Gastroesophageal sphincter (tissue), 4 donors: ENCODE measurements at regions not wholly inside any gene's neighbourhood (a gene's known extent, or its start where the extent isn't known, plus 50 kb on each side); places are given as distances from the start of the nearest gene placed in this dataset.

ENCODE experiments used
- ATAC-seq: fragments of 150-250 bp; one replicate; pipeline ENCODE4 v1.9.1; 2016; ENCODE audit warnings: mild to moderate bottlenecking, moderate library complexity
- H3K27ac ChIP-seq, 4 donors: fragments of 200-600 bp; sonication (generic) in 3 of 4; 1 replicate in 3 of 4; 2 replicates in 1 of 4; pipeline ENCODE4 v1.5.1; 2016 to 2019
- H3K27me3 ChIP-seq: fragments of 200-600 bp; sonication (generic); one replicate; pipeline ENCODE4 v1.5.1; 2019
- H3K36me3 ChIP-seq, 2 donors: fragments of 200-600 bp; sonication (generic); one replicate each; pipeline ENCODE4 v1.5.1; 2019; ENCODE audit warnings: control low read depth in 1 of 2
- H3K4me1 ChIP-seq, 3 donors: fragments of 200-600 bp; sonication (generic); 1 replicate in 2 of 3; 2 replicates in 1 of 3; pipeline ENCODE4 v1.5.1; 2016 to 2019; ENCODE audit warnings: control low read depth in 2 of 3
- H3K4me3 ChIP-seq, 2 donors: fragments of 200-600 bp; sonication (generic); one replicate each; pipeline ENCODE4 v1.5.1; 2019; ENCODE audit warnings: mild to moderate bottlenecking in 1 of 2, moderate library complexity in 1 of 2
- H3K9me3 ChIP-seq, 3 donors: fragments of 200-600 bp; sonication (generic); one replicate each; pipeline ENCODE4 v1.5.1; 2017 to 2019; ENCODE audit warnings: control low read depth in 2 of 3
- EP300 ChIP-seq: sonication (generic); formaldehyde crosslinking; IDR thresholded peaks from one replicate; pipeline ENCODE4 v1.6.1; 2017; ENCODE audit warnings: antibody characterized with exemption, mild to moderate bottlenecking
- POLR2A ChIP-seq, 2 donors: fragments of 450-650 bp; IDR thresholded peaks; one replicate each; pipeline ENCODE4 v1.6.1; 2017; ENCODE audit warnings: antibody characterized with exemption in 2 of 2, mild to moderate bottlenecking in 2 of 2, moderate library complexity in 1 of 2
- POLR2AphosphoS5 ChIP-seq: sonication (generic); formaldehyde crosslinking; IDR thresholded peaks from one replicate; pipeline ENCODE4 v1.6.1; 2017; ENCODE audit warnings: antibody characterized with exemption
- WGBS, 2 donors: methylation state at CpG; one replicate each; pipeline ENCODE4 v1.1.5; 2018; ENCODE audit warnings: low coverage in 1 of 2; 5-methylcytosine and 5-hydroxymethylcytosine counted together
- TF ChIP-seq, protein P1 (sequence below), 4 experiments: fragments of 200-600 bp in 2 of 4; fragments of 450-650 bp in 2 of 4; sonication (generic) in 1 of 4; IDR thresholded peaks; one replicate each; pipeline ENCODE4 v1.5.1; 2017 to 2019; ENCODE audit warnings: antibody characterized with exemption in 4 of 4, mild to moderate bottlenecking in 2 of 4, moderate library complexity in 2 of 4

DNA sequence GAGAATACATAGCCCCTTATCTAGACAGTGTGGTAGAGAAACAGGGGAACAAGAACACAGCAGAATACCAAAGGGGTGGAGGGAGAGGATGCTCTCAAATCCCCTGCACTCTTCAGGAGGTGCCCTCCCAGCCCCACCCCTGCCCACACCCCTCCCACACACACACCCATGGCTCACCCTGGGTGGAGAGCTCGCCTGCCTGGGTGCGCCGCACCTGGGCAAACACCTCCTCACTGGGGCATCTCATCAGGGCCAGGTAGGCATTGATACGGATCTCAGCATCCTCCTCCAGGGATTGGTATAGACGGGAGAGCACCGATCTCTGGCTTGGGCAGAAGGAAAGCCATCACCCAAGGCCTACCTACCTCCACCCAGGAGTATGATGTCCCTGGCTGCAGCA, 95.2 kb downstream of the LITAF start:
- no peak for ATAC-seq
- Histone ChIP-seq H3K27ac (no peak overlapping the region), H3K4me1 (peaks cover 0 to 18% (median 2%) of the 10 kb centered on the region in 3 donors), H3K36me3 (no peaks in the 10 kb centered on the region), H3K27me3 (no peaks in the 10 kb centered on the region), H3K9me3 (peaks cover 0 to 14% (median 0%) of the 10 kb centered on the region in 3 donors), H3K4me3 (no peak overlapping the region)
- WGBS, 2 donors, result 92% methylated on average over 2 of the region's 6 CpGs; no CpG with 5 or more reads in 1 of the 2 donors
- TF ChIP-seq POLR2AphosphoS5 (no peak), EP300 (no peak), POLR2A (IDR thresholded peaks at IDR 0.05) (no peak)
- TF ChIP-seq, protein P1, sequence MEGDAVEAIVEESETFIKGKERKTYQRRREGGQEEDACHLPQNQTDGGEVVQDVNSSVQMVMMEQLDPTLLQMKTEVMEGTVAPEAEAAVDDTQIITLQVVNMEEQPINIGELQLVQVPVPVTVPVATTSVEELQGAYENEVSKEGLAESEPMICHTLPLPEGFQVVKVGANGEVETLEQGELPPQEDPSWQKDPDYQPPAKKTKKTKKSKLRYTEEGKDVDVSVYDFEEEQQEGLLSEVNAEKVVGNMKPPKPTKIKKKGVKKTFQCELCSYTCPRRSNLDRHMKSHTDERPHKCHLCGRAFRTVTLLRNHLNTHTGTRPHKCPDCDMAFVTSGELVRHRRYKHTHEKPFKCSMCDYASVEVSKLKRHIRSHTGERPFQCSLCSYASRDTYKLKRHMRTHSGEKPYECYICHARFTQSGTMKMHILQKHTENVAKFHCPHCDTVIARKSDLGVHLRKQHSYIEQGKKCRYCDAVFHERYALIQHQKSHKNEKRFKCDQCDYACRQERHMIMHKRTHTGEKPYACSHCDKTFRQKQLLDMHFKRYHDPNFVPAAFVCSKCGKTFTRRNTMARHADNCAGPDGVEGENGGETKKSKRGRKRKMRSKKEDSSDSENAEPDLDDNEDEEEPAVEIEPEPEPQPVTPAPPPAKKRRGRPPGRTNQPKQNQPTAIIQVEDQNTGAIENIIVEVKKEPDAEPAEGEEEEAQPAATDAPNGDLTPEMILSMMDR (IDR thresholded peaks at IDR 0.05), result no peak

DNA sequence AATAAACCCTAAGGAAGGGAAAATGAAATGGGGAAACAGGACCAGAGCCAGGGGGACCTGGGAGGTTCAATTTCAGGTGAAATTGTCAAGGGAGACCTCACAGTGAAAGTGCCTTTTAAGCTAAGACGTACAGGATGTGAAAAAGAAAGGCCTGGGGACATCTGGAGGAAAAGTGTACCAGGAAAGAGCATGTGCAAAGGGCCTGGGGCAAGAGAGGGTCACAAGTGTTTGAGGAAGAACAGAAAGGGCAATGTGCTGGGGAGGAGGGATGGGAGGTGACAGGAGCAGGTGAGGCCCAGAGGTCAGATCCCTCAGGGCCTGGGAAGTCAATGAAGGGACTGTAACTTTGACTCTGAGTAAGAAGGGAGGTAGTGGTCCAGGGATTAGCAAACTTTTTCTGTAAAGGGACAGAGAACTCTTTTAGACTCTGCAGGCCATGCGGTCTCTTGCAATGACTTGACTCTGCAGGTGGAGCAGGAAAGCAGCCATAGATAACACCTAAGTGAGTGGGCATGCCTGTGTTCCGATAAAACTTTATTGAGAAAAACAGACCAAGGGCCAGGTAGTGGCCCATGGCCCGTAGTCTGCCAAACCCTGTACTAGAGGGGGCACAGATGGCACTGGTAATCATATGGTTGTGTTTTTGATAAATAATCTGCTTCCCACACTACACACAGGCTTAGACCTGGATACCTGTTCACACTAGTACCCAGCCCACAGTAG, 93.8 kb downstream of the LITAF start:
- Histone ChIP-seq H3K27me3 (no peaks in the 10 kb centered on the region), H3K4me1 (peaks cover 0 to 33% (median 12%) of the 10 kb centered on the region in 3 donors), H3K36me3 (no peaks in the 10 kb centered on the region), H3K27ac (no peak overlapping the region), H3K4me3 (no peak overlapping the region), H3K9me3 (peaks cover 0 to 14% (median 0%) of the 10 kb centered on the region in 3 donors)
- no peak for ATAC-seq
- no peak for TF ChIP-seq EP300
- no peak for TF ChIP-seq POLR2AphosphoS5
- no peak for TF ChIP-seq POLR2A (IDR thresholded peaks at IDR 0.05)
- TF ChIP-seq, protein P1 (IDR thresholded peaks at IDR 0.05), result no peak
- 92% methylated on average over 2 to 4 of the region's 4 CpGs for WGBS, 2 donors

DNA sequence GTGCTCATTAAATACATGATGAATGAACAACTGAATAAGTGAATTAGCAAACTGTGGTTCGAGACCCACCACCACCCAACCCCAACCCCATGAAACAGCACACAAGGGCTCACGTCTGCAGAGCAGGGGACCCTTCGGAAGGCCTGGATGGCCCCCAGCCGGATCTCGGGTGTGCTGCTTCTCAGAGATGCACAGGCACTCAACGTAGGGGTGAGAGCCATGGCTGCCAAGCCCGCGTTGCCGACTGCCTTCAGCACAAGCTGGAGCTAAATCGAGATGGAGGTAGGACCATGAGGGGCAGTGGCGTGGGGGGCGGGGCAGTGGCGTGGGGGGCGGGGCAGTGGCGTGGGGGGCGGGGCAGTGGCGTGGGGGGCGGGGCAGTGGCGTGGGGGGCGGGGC, 93.2 kb downstream of the LITAF start:
- Histone ChIP-seq H3K4me3 (no peak overlapping the region), H3K9me3 (peaks cover 0 to 14% (median 0%) of the 10 kb centered on the region in 3 donors), H3K4me1 (peaks cover 0 to 35% (median 12%) of the 10 kb centered on the region in 3 donors), H3K36me3 (no peaks in the 10 kb centered on the region), H3K27me3 (no peaks in the 10 kb centered on the region), H3K27ac (no peak overlapping the region)
- no peak for TF ChIP-seq POLR2A (IDR thresholded peaks at IDR 0.05)
- WGBS, 2 donors, result no CpG with 5 or more reads among the region's 20 CpGs
- ATAC-seq, result no peak

DNA sequence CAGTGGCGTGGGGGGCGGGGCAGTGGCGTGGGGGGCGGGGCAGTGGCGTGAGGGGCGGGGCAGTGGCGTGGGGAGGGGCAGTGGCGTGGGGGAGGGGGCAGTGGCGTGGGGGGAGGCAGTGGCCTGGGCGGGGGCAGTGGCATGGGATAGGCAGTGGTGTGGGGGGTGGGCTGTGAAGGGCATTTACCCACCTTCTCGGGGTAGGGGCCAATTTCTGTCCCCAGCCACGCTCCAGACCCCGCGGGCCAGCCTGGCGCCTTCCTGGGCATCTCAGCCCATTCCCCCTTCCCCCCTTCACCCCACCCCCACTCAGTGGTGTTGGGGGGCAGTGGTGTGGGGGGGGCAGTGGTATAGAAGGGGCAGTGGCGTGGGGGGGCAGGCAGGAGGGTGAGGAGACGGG, 92.7 kb downstream of the LITAF start:
- 60% methylated on average over 1 of the region's 17 CpGs; no CpG with 5 or more reads in 1 of the 2 donors for WGBS, 2 donors
- TF ChIP-seq, protein P1 (IDR thresholded peaks at IDR 0.05), result no peak
- no peak for TF ChIP-seq POLR2AphosphoS5
- no peak for TF ChIP-seq EP300
- no peak for TF ChIP-seq POLR2A (IDR thresholded peaks at IDR 0.05)
- peaks cover 0 to 35% (median 12%) of the 10 kb centered on the region in 3 donors for H3K4me1 ChIP-seq
- ATAC-seq, result no peak
- H3K27ac ChIP-seq, result peak overlapping the region in 1 of 4 donors; percentile 81
- peaks cover 0 to 14% (median 0%) of the 10 kb centered on the region in 3 donors for H3K9me3 ChIP-seq
- no peak overlapping the region for H3K4me3 ChIP-seq
- no peaks in the 10 kb centered on the region for H3K36me3 ChIP-seq
- H3K27me3 ChIP-seq, result no peaks in the 10 kb centered on the region

DNA sequence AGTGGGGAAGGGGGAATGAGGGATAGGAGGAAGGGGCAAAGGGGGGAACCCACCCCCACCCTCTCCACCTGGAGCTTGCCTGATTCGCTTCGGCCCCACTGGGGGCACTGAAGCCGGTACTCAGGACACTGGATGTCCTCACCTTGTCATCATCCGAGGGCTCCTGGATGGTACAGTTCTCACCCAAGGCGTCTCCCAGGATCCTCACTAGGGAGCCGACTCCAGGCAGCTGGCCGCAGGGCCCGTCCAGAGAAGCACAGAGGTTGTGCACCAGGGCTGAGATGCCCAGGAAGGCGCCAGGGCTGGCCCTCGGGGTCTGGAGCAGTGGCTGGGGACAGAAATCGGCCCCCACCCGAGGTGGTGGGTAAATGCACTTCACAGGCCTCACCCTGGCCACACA, 92.3 kb downstream of the LITAF start:
- Histone ChIP-seq H3K4me1 (peaks cover 0 to 35% (median 12%) of the 10 kb centered on the region in 3 donors), H3K36me3 (no peaks in the 10 kb centered on the region), H3K27ac (peak overlapping the region in 1 of 4 donors; percentile 81), H3K4me3 (no peak overlapping the region), H3K27me3 (no peaks in the 10 kb centered on the region), H3K9me3 (peaks cover 0 to 14% (median 0%) of the 10 kb centered on the region in 3 donors)
- WGBS, 2 donors, result 40% methylated on average over 1 of the region's 12 CpGs; no CpG with 5 or more reads in 1 of the 2 donors
- TF ChIP-seq POLR2A (IDR thresholded peaks at IDR 0.05), result no peak
- ATAC-seq, result no peak

DNA sequence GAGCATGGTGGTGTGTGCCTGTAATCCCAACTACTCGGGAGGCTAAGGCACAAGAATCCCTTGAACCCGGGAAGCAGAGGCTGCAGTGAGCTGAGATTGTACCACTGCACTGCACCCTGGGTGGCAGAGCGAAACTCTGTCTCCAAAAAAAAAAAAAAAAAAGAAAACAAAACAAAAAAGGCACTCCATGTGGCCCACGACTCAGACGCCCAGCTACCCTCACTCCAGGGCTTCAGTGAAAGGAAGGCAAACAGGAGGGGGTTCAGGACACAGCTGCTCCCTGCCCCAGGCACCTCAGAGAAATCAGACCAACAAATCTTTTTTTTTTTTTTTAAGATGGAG, 91.7 kb downstream of the LITAF start:
- Histone ChIP-seq H3K36me3 (no peaks in the 10 kb centered on the region), H3K27me3 (no peaks in the 10 kb centered on the region), H3K4me3 (no peak overlapping the region), H3K9me3 (peaks cover 0 to 11% (median 0%) of the 10 kb centered on the region in 3 donors), H3K4me1 (peaks cover 0 to 35% (median 12%) of the 10 kb centered on the region in 3 donors), H3K27ac (peak overlapping the region in 2 of 4 donors; percentile 7 to 81)
- no peak for TF ChIP-seq POLR2AphosphoS5
- no peak for TF ChIP-seq EP300
- TF ChIP-seq, protein P1 (IDR thresholded peaks at IDR 0.05), result no peak
- TF ChIP-seq POLR2A (IDR thresholded peaks at IDR 0.05), result no peak
- ATAC-seq, result no peak
- 63% methylated on average over 3 of the region's 5 CpGs; no CpG with 5 or more reads in 1 of the 2 donors for WGBS, 2 donors
